ENCODE measurements at regions not wholly inside any gene's neighbourhood (a gene's known extent, or its start where the extent isn't known, plus 50 kb on each side); places are given as distances from the start of the nearest gene placed in this dataset.

GRCh38 chr10:35716776-35717175, 74.7 kb upstream of the FZD8 start:
- DNase-seq (ENCODE audit: low spot score) = no peak
- CTCF ChIA-PET = no interaction called here
- POLR2A ChIA-PET (ENCODE audit: low non-redundant PET) = no interaction called here

GRCh38 chr10:35712486-35712885, 70.4 kb upstream of the FZD8 start:
- H3K27ac ChIP-seq = no peak overlapping the region
- TF ChIP-seq CTCF (conservative IDR thresholded peaks at IDR 0.05; ENCODE audit: low read depth) = no peak
- ChIA-PET CTCF (interaction anchor here (0.8 kb wide), 1 partner anchor 341 kb away, joined by 3 read pairs; no protein-coding TSS in a partner anchor), POLR2A (ENCODE audit: low non-redundant PET) (no interaction called here)
- DNase-seq (ENCODE audit: low spot score) = no peak

More at GRCh38 chr10:35716776-35717175, 74.7 kb upstream of the FZD8 start:
- no peak overlapping the region for H3K27ac ChIP-seq
- no peak for TF ChIP-seq CTCF (conservative IDR thresholded peaks at IDR 0.05; ENCODE audit: low read depth)

GRCh38 chr10:35711615-35712411, 69.7 kb upstream of the FZD8 start:
- H3K27ac ChIP-seq = no peak overlapping the region
- POLR2A ChIA-PET (ENCODE audit: low non-redundant PET) = no interaction called here
- CTCF ChIA-PET = interaction anchor here (0.8 kb wide), 1 partner anchor 341 kb away, joined by 3 read pairs; no protein-coding TSS in a partner anchor
- no peak for DNase-seq (ENCODE audit: low spot score)
- no peak for TF ChIP-seq CTCF (conservative IDR thresholded peaks at IDR 0.05; ENCODE audit: low read depth)

- POLR2A ChIA-PET (ENCODE audit: low non-redundant PET) = no interaction called here
- TF ChIP-seq CTCF (conservative IDR thresholded peaks at IDR 0.05; ENCODE audit: low read depth) = no peak
- no peak overlapping the region for H3K27ac ChIP-seq
- DNase-seq (ENCODE audit: low spot score) = no peak
- CTCF ChIA-PET = no interaction called here
Observed at GRCh38 chr10:35707642-35708425, 65.7 kb upstream of the FZD8 start.

- no peak for TF ChIP-seq CTCF (conservative IDR thresholded peaks at IDR 0.05; ENCODE audit: low read depth)
- POLR2A ChIA-PET (ENCODE audit: low non-redundant PET) = no interaction called here
- no peak overlapping the region for H3K27ac ChIP-seq
- DNase-seq (ENCODE audit: low spot score) = no peak
- CTCF ChIA-PET = interaction anchor here (0.6 kb wide), 1 partner anchor 71 kb away, joined by 3 read pairs; no protein-coding TSS in a partner anchor
Observed at GRCh38 chr10:35706959-35707358, 64.9 kb upstream of the FZD8 start.

- CTCF ChIA-PET = interaction anchor here (0.5 kb wide), 1 partner anchor 428 kb away, joined by 5 read pairs; no protein-coding TSS in a partner anchor
- POLR2A ChIA-PET (ENCODE audit: low non-redundant PET) = no interaction called here
- DNase-seq (ENCODE audit: low spot score) = no peak
- no peak for TF ChIP-seq CTCF (conservative IDR thresholded peaks at IDR 0.05; ENCODE audit: low read depth)
- no peak overlapping the region for H3K27ac ChIP-seq
Observed at GRCh38 chr10:35705671-35706070, 63.6 kb upstream of the FZD8 start.

Data from RWPE1 (cell line).